Type B pancreatic cell (in vitro differentiated cells): ENCODE measurements at regions not wholly inside any gene's neighbourhood (a gene's known extent, or its start where the extent isn't known, plus 50 kb on each side); places are given as distances from the start of the nearest gene placed in this dataset.

Experiments used
- DNase-seq: peaks from one replicate; pipeline ENCODE4 v3.0.0; 2021; ENCODE audit warnings: mixed read lengths; ENCODE audit not compliant: unreplicated experiment; ENCODE audit errors: extremely low spot score
- H3K27ac Mint-ChIP-seq: 2 replicates; pipeline ENCODE4 v1.8.0; 2021; ENCODE audit warnings: mild to moderate bottlenecking, mixed read lengths
- H3K27me3 Mint-ChIP-seq: 2 replicates; pipeline ENCODE4 v1.8.0; 2021; ENCODE audit warnings: mixed read lengths
- H3K36me3 Mint-ChIP-seq: 2 replicates; pipeline ENCODE4 v1.8.0; 2021; ENCODE audit warnings: mixed read lengths
- H3K4me1 Mint-ChIP-seq: one replicate; pipeline ENCODE4 v1.8.0; 2021; ENCODE audit warnings: mixed read lengths; ENCODE audit not compliant: unreplicated experiment
- H3K4me3 Mint-ChIP-seq: 2 replicates; pipeline ENCODE4 v1.8.0; 2021; ENCODE audit warnings: mild to moderate bottlenecking, mixed read lengths
- H3K9me3 Mint-ChIP-seq: 2 replicates; pipeline ENCODE4 v1.8.0; 2021; ENCODE audit warnings: mixed read lengths
- TF ChIP-seq, protein P1 (sequence below): fragments of 200-600 bp; sonication (generic); conservative IDR thresholded peaks from 2 replicates; pipeline ENCODE4 v1.5.0; 2021; ENCODE audit warnings: antibody characterized with exemption, mild to moderate bottlenecking

DNA sequence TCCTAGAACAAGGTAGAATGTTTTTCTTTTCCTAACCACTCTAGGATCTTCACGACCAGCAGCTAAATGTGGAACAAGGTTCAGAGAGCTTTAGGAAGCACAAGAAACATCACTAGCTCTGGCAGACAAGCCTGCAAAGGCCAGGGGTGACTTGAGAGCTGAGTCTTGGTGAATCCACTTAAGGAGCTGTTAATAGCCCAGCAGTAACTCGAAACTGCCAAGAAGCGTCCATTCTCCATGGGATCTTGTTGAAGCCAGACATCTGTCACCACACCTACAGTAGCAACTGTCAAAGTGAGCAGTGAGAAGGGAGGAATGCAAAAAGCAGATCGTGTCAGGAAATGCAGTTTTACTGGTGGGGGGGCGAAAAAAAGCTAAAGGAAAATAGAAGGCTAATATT is 87.2 kb downstream of the ATPSCKMT start:
- peaks cover 3% of the 10 kb centered on the region for H3K27me3 Mint-ChIP-seq
- H3K4me1 Mint-ChIP-seq = peaks cover 17% of the 10 kb centered on the region
- DNase-seq = no peak
- TF ChIP-seq, protein P1, sequence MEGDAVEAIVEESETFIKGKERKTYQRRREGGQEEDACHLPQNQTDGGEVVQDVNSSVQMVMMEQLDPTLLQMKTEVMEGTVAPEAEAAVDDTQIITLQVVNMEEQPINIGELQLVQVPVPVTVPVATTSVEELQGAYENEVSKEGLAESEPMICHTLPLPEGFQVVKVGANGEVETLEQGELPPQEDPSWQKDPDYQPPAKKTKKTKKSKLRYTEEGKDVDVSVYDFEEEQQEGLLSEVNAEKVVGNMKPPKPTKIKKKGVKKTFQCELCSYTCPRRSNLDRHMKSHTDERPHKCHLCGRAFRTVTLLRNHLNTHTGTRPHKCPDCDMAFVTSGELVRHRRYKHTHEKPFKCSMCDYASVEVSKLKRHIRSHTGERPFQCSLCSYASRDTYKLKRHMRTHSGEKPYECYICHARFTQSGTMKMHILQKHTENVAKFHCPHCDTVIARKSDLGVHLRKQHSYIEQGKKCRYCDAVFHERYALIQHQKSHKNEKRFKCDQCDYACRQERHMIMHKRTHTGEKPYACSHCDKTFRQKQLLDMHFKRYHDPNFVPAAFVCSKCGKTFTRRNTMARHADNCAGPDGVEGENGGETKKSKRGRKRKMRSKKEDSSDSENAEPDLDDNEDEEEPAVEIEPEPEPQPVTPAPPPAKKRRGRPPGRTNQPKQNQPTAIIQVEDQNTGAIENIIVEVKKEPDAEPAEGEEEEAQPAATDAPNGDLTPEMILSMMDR = no peak
- H3K4me3 Mint-ChIP-seq = no peak overlapping the region
- peaks cover 17% of the 10 kb centered on the region for H3K9me3 Mint-ChIP-seq
- H3K36me3 Mint-ChIP-seq = no peaks in the 10 kb centered on the region
- H3K27ac Mint-ChIP-seq = no peak overlapping the region

DNA sequence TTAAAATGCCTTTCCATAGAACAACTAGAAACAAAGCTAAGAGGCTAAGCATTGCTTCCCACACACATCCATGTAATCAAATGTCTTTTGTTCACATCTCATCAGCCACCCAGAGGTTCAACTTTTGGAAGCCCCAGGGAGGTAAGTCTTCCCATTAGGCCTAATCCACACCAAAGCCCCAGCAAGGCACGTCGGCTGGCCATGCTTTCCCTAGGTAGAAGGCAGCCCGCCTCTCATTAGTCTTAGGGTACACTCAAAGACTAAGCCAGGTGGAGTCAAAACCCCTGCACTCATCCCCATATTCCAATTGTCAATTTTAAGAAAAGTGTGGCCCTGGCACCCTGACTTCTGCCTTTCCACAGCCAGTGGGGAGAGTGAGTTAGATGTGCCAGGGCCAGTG is 87.9 kb downstream of the ATPSCKMT start:
- DNase-seq = no peak
- no peaks in the 10 kb centered on the region for H3K36me3 Mint-ChIP-seq
- H3K27me3 Mint-ChIP-seq = peaks cover 3% of the 10 kb centered on the region
- H3K27ac Mint-ChIP-seq = no peak overlapping the region
- TF ChIP-seq, protein P1 = no peak
- peaks cover 17% of the 10 kb centered on the region for H3K9me3 Mint-ChIP-seq
- H3K4me1 Mint-ChIP-seq = peaks cover 17% of the 10 kb centered on the region
- no peak overlapping the region for H3K4me3 Mint-ChIP-seq

DNA sequence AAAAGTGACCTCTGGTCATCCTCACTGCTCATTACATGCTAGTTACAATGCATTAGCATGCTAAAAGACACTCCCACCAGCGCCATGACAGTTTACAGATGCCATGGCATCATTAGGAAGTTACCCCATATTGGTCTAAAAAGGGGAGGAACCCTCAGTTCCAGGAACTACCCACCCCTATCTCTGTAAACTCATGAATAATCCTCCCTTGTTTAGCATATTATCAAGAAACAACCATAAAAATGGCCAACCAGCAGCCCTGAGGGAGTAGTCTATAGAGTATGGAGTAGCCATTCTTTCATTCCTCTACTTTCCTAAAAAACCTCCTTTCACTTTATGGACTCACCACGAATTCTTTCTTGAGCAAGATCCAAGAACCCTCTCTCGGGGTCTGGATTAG is 89.4 kb downstream of the ATPSCKMT start:
- no peak for DNase-seq
- H3K4me3 Mint-ChIP-seq = no peak overlapping the region
- H3K36me3 Mint-ChIP-seq = no peaks in the 10 kb centered on the region
- no peak overlapping the region for H3K27ac Mint-ChIP-seq
- peaks cover 17% of the 10 kb centered on the region for H3K4me1 Mint-ChIP-seq
- H3K9me3 Mint-ChIP-seq = peaks cover 10% of the 10 kb centered on the region
- H3K27me3 Mint-ChIP-seq = peaks cover 3% of the 10 kb centered on the region
- TF ChIP-seq, protein P1 = no peak

DNA sequence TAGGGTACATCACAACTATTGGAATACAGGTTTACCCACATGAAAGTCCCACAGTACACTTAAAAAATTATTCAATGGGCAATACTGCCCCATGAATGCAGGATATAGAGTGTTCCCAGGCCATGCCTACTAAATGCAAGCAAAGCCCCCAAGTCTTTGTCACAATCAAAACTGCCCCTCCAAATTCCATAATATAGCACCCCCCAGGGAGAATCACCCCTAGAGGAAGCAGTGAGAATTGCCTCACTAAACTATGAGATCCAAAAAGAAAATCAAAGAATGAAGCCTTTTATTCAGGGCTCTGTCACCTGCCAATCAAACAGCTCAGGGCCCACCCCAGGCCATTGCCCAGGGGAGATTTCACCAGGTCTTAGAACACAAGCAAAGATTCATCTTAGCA is 90.8 kb downstream of the ATPSCKMT start:
- Mint-ChIP-seq H3K4me1 (peaks cover 17% of the 10 kb centered on the region), H3K27ac (no peak overlapping the region), H3K27me3 (peaks cover 3% of the 10 kb centered on the region), H3K36me3 (no peaks in the 10 kb centered on the region), H3K9me3 (peaks cover 5% of the 10 kb centered on the region), H3K4me3 (no peak overlapping the region)
- DNase-seq = no peak
- TF ChIP-seq, protein P1 = peak; percentile 54

DNA sequence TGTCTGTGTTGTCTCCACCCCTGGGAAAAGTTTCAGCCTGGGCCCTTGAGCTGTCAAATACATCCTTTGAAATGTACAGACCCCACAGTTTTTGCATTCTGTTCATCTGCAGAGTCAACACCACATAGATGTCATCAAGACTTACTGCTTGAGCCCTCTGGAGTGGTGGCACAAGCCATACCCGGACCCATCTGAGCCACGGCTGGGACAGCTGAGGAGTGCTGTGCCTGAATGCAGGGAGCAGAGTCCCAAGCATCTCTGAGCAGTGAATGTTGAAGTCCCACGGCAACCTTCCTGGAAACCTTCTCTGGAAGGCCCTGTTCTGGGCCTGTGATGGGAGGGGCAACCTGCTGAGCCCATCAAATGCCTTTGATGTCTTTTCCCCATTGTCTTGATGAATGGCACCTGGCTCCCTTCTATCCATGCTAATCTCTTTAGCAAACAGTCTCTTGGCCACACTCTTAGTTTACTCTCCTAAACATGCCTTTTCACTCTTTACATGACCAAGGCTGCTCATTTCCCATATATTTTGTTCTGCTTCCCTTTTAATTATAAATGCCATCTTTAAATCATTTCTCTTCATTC is 92.5 kb downstream of the ATPSCKMT start:
- no peak overlapping the region for H3K4me3 Mint-ChIP-seq
- H3K27ac Mint-ChIP-seq = no peak overlapping the region
- no peaks in the 10 kb centered on the region for H3K9me3 Mint-ChIP-seq
- no peaks in the 10 kb centered on the region for H3K27me3 Mint-ChIP-seq
- no peaks in the 10 kb centered on the region for H3K36me3 Mint-ChIP-seq
- peaks cover 12% of the 10 kb centered on the region for H3K4me1 Mint-ChIP-seq
- DNase-seq = no peak
- TF ChIP-seq, protein P1 = no peak
